NCI-H2107 treated with DMSO at 0.1 percent for 48 hours (cell line): ENCODE measurements at regions not wholly inside any gene's neighbourhood (a gene's known extent, or its start where the extent isn't known, plus 50 kb on each side); places are given as distances from the start of the nearest gene placed in this dataset.
"Not testable (repeated sequence)": the region's sequence is repeated elsewhere in the genome, so short reads cannot be mapped to it uniquely, and the experiment has no call there.

ENCODE experiments used
- DNase-seq: peaks from one replicate; lab custom pipeline; 2025; ENCODE audit not compliant: unreplicated experiment; lab: John Stamatoyannopoulos, UW

- DNase-seq = no peak
These were observed 58.7 kb downstream of the EDN1 start for GRCh38 chr6:12348530-12349511.

- DNase-seq = no peak
These were observed 60.5 kb downstream of the EDN1 start for GRCh38 chr6:12350644-12351170.

- no peak for DNase-seq
These were observed 61.5 kb downstream of the EDN1 start for GRCh38 chr6:12351672-12352071.

- no peak for DNase-seq
These were observed 63.6 kb downstream of the EDN1 start for GRCh38 chr6:12353731-12354130.

GRCh38 chr6:12354499-12354898 lies 64.3 kb downstream of the EDN1 start:
- no peak for DNase-seq

GRCh38 chr6:12355354-12355753 lies 65.2 kb downstream of the EDN1 start:
- DNase-seq = no peak

- no peak for DNase-seq
These were observed 66.3 kb downstream of the EDN1 start for GRCh38 chr6:12356431-12356830.

GRCh38 chr6:12356983-12357972 lies 67.1 kb downstream of the EDN1 start:
- DNase-seq = no peak

- DNase-seq = no peak
These were observed 68.9 kb downstream of the EDN1 start for GRCh38 chr6:12359036-12359435.

- DNase-seq = no peak
These were observed 71.0 kb downstream of the EDN1 start for GRCh38 chr6:12361042-12361765.

- not testable (repeated sequence) for DNase-seq
These were observed 73.1 kb downstream of the EDN1 start for GRCh38 chr6:12363277-12363650.

- DNase-seq = no peak
These were observed 73.7 kb downstream of the EDN1 start for GRCh38 chr6:12363651-12364381.

- no peak for DNase-seq
These were observed 74.5 kb downstream of the EDN1 start for GRCh38 chr6:12364621-12365020.

- no peak for DNase-seq
These were observed 76.6 kb downstream of the EDN1 start for GRCh38 chr6:12366731-12367130.

GRCh38 chr6:12367412-12367811 lies 77.3 kb downstream of the EDN1 start:
- DNase-seq = no peak

GRCh38 chr6:12369355-12369754 lies 79.2 kb downstream of the EDN1 start:
- no peak for DNase-seq

- DNase-seq = no peak
These were observed 79.7 kb downstream of the EDN1 start for GRCh38 chr6:12369781-12370262.

- DNase-seq = no peak
These were observed 81.0 kb downstream of the EDN1 start for GRCh38 chr6:12371151-12371550.

GRCh38 chr6:12371641-12372146 lies 81.5 kb downstream of the EDN1 start:
- DNase-seq = no peak

- no peak for DNase-seq
These were observed 89.0 kb downstream of the EDN1 start for GRCh38 chr6:12379181-12379580.
